Left lung (tissue), 4 donors: ENCODE measurements at regions not wholly inside any gene's neighbourhood (a gene's known extent, or its start where the extent isn't known, plus 50 kb on each side); places are given as distances from the start of the nearest gene placed in this dataset.

ENCODE experiments used
- ATAC-seq: fragments of 200-7000 bp; cut with Tn5 transposase; one replicate; pipeline ENCODE4 v1.9.1; 2020; ENCODE audit warnings: moderate library complexity
- DNase-seq, 4 donors: peaks; one replicate each; pipeline ENCODE4 v3.0.0-alpha.2; 2013 to 2020
- H3K27ac ChIP-seq, 2 donors: fragments of 200-600 bp; sonication (generic) in 1 of 2; one replicate each; pipeline versions ENCODE4 v1.5.0 to v1.8.0; 2020 to 2021
- H3K27me3 ChIP-seq, 2 donors: fragments of 200-600 bp; sonication (generic) in 1 of 2; one replicate each; pipeline versions ENCODE4 v1.5.0 to v1.8.0; 2020 to 2021
- H3K36me3 ChIP-seq, 2 donors: fragments of 200-600 bp; sonication (generic) in 1 of 2; one replicate each; pipeline versions ENCODE4 v1.5.0 to v1.8.0; 2020 to 2021
- H3K4me1 ChIP-seq, 2 donors: fragments of 200-600 bp; one replicate each; pipeline ENCODE4 v1.8.0; 2021
- H3K4me3 ChIP-seq, 2 donors: fragments of 200-600 bp; sonication (generic) in 1 of 2; one replicate each; pipeline versions ENCODE4 v1.5.0 to v1.8.0; 2020 to 2021; ENCODE audit warnings: mild to moderate bottlenecking in 1 of 2
- H3K9me3 ChIP-seq, 2 donors: fragments of 200-600 bp; sonication (generic) in 1 of 2; one replicate each; pipeline versions ENCODE4 v1.5.0 to v1.8.0; 2020 to 2021
- CTCF ChIP-seq, 2 donors: fragments of 200-600 bp; sonication (generic) in 1 of 2; IDR thresholded peaks; one replicate each; pipeline versions ENCODE4 v1.5.0 to v1.8.0; 2021; ENCODE audit warnings: antibody characterized with exemption in 2 of 2
- intact Hi-C, 2 donors: fragments of 100-400 bp; cut with DNase I; formaldehyde crosslinking; loops; one replicate each; pipeline versions ENCODE4 v1.11.2 to v1.14.2; 2022
- donor health status: DM: no; HTN: yes; CAD: no.
- donor health status: DM: no; HTN: no; CAD: no.

- Histone ChIP-seq H3K27ac (no peak overlapping the region), H3K27me3 (no peaks in the 10 kb centered on the region), H3K36me3 (no peaks in the 10 kb centered on the region), H3K4me1 (no peaks in the 10 kb centered on the region), H3K9me3 (no peaks in the 10 kb centered on the region), H3K4me3 (no peak overlapping the region)
- no peak for ATAC-seq
- intact Hi-C loops: no loop called here
- TF ChIP-seq CTCF (IDR thresholded peaks at IDR 0.05): no peak
- DNase-seq: no peak
Observed at GRCh38 chrX:98412058-98412457, 1528.3 kb downstream of the RPA4 start.

DNA sequence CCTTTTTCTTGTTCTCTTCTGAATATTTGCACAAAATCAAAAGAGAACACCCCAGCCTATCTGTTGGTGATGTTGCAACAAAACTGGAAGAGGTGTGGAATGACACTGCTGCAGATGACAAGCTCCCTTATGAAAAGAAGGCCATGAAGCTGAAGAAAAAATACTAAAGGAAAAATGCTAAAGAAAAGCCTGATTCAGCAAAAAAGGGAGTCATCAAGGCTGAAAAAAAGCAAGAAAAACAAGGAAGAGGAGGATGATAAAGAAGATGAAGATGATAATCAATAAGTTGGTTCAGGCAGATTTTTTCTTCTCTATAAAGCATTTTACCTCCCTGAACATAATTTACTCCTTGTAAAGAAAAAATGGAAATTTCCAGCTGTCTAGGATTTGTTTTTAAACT is 1538.8 kb downstream of the RPA4 start:
- no peaks in the 10 kb centered on the region for H3K9me3 ChIP-seq
- no peaks in the 10 kb centered on the region for H3K36me3 ChIP-seq
- no peaks in the 10 kb centered on the region for H3K27me3 ChIP-seq
- intact Hi-C loops: no loop called here
- no peaks in the 10 kb centered on the region for H3K4me1 ChIP-seq
- no peak overlapping the region for H3K27ac ChIP-seq
- ATAC-seq (no peak), DNase-seq (no peak)
- H3K4me3 ChIP-seq: no peak overlapping the region
- TF ChIP-seq CTCF (IDR thresholded peaks at IDR 0.05): no peak

DNA sequence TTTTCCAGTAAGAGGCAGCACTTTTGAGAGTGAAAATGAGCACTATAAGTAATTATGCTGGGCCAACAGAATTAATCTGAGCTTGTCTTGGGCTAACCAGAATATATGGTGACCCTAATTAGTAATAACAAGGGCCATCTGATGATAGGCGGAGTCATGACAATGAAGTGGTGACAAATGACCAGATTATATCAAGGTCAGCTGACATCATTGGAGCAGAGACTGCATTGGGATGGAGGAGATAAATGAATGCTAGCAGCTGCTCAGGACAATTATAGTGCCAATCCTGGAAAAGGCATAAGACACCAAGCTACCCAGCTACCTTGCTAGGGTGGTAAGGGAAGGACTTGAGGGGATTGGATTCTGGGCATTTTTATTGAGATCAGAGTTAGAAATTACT is 1548.7 kb downstream of the RPA4 start:
- Histone ChIP-seq H3K27me3 (no peaks in the 10 kb centered on the region), H3K4me1 (no peaks in the 10 kb centered on the region), H3K27ac (no peak overlapping the region), H3K4me3 (no peak overlapping the region), H3K36me3 (no peaks in the 10 kb centered on the region), H3K9me3 (no peaks in the 10 kb centered on the region)
- intact Hi-C loops: no loop called here
- ATAC-seq (no peak), DNase-seq (no peak)
- no peak for TF ChIP-seq CTCF (IDR thresholded peaks at IDR 0.05)

DNA sequence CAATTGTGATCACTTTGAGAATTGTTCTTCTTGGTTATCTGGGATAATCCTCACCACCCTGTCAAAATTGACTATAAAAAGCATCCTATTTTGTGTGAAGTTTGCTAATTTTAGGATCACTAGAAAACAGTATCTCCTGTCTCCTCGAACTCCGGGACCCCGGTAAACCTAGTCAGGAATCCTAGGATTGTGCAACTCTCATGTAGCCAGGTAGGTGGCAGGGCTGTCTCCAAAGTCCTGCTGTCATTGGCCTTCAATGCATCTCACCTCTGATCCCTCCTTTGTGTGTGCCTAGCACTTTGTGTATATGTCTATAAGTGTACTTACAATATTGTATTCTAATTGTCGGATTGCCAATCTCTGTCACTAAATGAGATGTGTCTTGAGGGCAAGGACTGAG is 1564.8 kb downstream of the RPA4 start:
- Histone ChIP-seq H3K27ac (no peak overlapping the region), H3K4me3 (no peak overlapping the region), H3K4me1 (no peaks in the 10 kb centered on the region), H3K9me3 (no peaks in the 10 kb centered on the region), H3K27me3 (peaks cover 0 to 3% of the 10 kb centered on the region in 2 donors), H3K36me3 (no peaks in the 10 kb centered on the region)
- ATAC-seq (no peak), DNase-seq (no peak)
- TF ChIP-seq CTCF (IDR thresholded peaks at IDR 0.05): no peak
- intact Hi-C loops: no loop called here

DNA sequence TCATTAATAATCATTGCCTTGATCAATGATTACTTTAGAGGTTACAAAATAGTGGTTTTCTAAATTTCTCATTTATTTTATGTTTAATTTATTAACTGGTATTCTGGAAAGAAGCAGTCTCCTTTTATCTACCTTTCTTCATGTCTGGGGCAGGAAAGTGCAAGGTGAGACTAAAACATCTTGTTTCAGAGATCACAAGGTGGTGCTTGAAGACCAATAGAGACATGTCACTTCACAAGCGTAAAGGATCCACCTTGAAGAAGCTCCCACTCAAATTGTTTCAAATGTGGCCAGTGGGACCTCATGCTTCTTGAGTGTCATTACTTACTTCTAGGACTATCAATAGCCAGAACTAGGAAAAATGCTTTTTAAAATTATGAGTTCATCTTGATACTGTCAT is 1568.7 kb downstream of the RPA4 start:
- H3K27me3 ChIP-seq: peaks cover 0 to 3% of the 10 kb centered on the region in 2 donors
- no peak for DNase-seq
- no peak for ATAC-seq
- H3K4me3 ChIP-seq: no peak overlapping the region
- H3K36me3 ChIP-seq: no peaks in the 10 kb centered on the region
- intact Hi-C loops: no loop called here
- H3K27ac ChIP-seq: no peak overlapping the region
- TF ChIP-seq CTCF (IDR thresholded peaks at IDR 0.05): no peak
- H3K9me3 ChIP-seq: no peaks in the 10 kb centered on the region
- H3K4me1 ChIP-seq: no peaks in the 10 kb centered on the region
